Sigmoid colon (tissue), 4 donors: ENCODE measurements at regions not wholly inside any gene's neighbourhood (a gene's known extent, or its start where the extent isn't known, plus 50 kb on each side); places are given as distances from the start of the nearest gene placed in this dataset.

Source experiments
- CTCF ChIP-seq, 4 experiments: fragments of 450-650 bp in 3 of 4; fragments of 200-600 bp in 1 of 4; IDR thresholded peaks; one replicate each; pipeline ENCODE4 v1.5.1; 2016 to 2019; ENCODE audit warnings: antibody characterized with exemption in 4 of 4, mild to moderate bottlenecking in 3 of 4, moderate library complexity in 2 of 4
- EP300 ChIP-seq, 4 donors: sonication (generic); formaldehyde crosslinking; IDR thresholded peaks; one replicate each; pipeline ENCODE4 v1.6.1; 2017; ENCODE audit warnings: antibody characterized with exemption in 4 of 4
- POLR2A ChIP-seq, 2 donors: fragments of 450-650 bp; IDR thresholded peaks; one replicate each; pipeline ENCODE4 v1.6.1; 2016; ENCODE audit warnings: antibody characterized with exemption in 2 of 2, mild to moderate bottlenecking in 2 of 2, moderate library complexity in 2 of 2
- POLR2AphosphoS5 ChIP-seq, 4 donors: sonication (generic); formaldehyde crosslinking; IDR thresholded peaks; one replicate each; pipeline ENCODE4 v1.6.1; 2017; ENCODE audit warnings: antibody characterized with exemption in 4 of 4

- no peak for TF ChIP-seq POLR2A (IDR thresholded peaks at IDR 0.05)
- TF ChIP-seq CTCF (IDR thresholded peaks at IDR 0.05) = no peak
- TF ChIP-seq POLR2AphosphoS5 (IDR thresholded peaks at IDR 0.05) = no peak
- no peak for TF ChIP-seq EP300 (IDR thresholded peaks at IDR 0.05)
These were observed 431.9 kb upstream of the AGTR1 start for GRCh38 chr3:148265841-148266240.
